ENCODE measurements at regions not wholly inside any gene's neighbourhood (a gene's known extent, or its start where the extent isn't known, plus 50 kb on each side); places are given as distances from the start of the nearest gene placed in this dataset.

- no peak for TF ChIP-seq CTCF (IDR thresholded peaks at IDR 0.05)
- no peak for TF ChIP-seq ZFX (IDR thresholded peaks at IDR 0.05; ENCODE audit: borderline replicate concordance)
Observed at GRCh38 chr4:34412233-34412632, 1832.1 kb downstream of the ARAP2 start.

All from 22Rv1 (cell line).